Endothelial cell of umbilical vein (primary cell): ENCODE measurements at regions not wholly inside any gene's neighbourhood (a gene's known extent, or its start where the extent isn't known, plus 50 kb on each side); places are given as distances from the start of the nearest gene placed in this dataset.
A peak's percentile ranks its signal among the peaks of the same experiment; 100 is the strongest.

ENCODE experiments used
- BruUV-seq: library from RNA; stranded (reverse); fragments of 400-500 nt; replicated peaks from 2 replicates; lab custom pipeline; 2021; lab: Mats Ljungman, UMichigan
- CTCF ChIA-PET: fragments of 300-600, 350-600 bp; sonication (Branson Sonifier 250); formaldehyde crosslinking; loops from one replicate; lab custom pipeline; 2021; ENCODE audit warnings: antibody characterized with exemption, inconsistent platforms; lab: Charles Lee
- POLR2A ChIA-PET: fragments of 300-600, 350-600 bp; sonication (Branson Sonifier 250); formaldehyde crosslinking; loops from one replicate; lab custom pipeline; 2021; ENCODE audit warnings: antibody characterized with exemption, inconsistent platforms; lab: Charles Lee
- DNase-seq: peaks from one replicate; pipeline ENCODE4 v3.0.0-alpha.2; 2011; ENCODE audit warnings: low read depth, low spot score
- FAIRE-seq: peaks from 2 replicates; lab custom pipeline; 2011; peaks lifted over from hg19 to GRCh38; lab: Jason Lieb, UNC
- H2AFZ ChIP-seq: 2 replicates; pipeline ENCODE4 v1.6.0; 2012; ENCODE audit warnings: low read depth, low read length, control low read depth, inconsistent platforms
- H3K27ac ChIP-seq: 2 replicates; pipeline ENCODE4 v1.5.1; 2011; ENCODE audit warnings: low read depth, mild to moderate bottlenecking, control low read depth, low read length, moderate library complexity; ENCODE audit not compliant: insufficient read depth
- H3K27me3 ChIP-seq, 2 experiments: 2 replicates each; pipeline versions ENCODE4 v1.6.0 to v1.6.1; 2011; ENCODE audit warnings: low read length in 2 of 2, mixed read lengths in 1 of 2; ENCODE audit not compliant: control insufficient read depth in 2 of 2, insufficient read depth in 2 of 2
- H3K36me3 ChIP-seq, 2 experiments: 2 replicates in 1 of 2; 3 replicates in 1 of 2; pipeline ENCODE4 v1.5.1; 2011; ENCODE audit warnings: low read length in 2 of 2, mild to moderate bottlenecking in 1 of 2, moderate library complexity in 1 of 2; ENCODE audit not compliant: control insufficient read depth in 2 of 2, insufficient read depth in 2 of 2; ENCODE audit errors: extremely low read depth in 1 of 2
- H3K4me1 ChIP-seq: 3 replicates; pipeline ENCODE4 v1.5.1; 2011; ENCODE audit warnings: mild to moderate bottlenecking, low read length; ENCODE audit not compliant: control insufficient read depth, insufficient read depth; ENCODE audit errors: extremely low read depth
- H3K4me2 ChIP-seq: 2 replicates; pipeline ENCODE4 v1.6.1; 2011; ENCODE audit warnings: low read length, control low read depth, mixed read lengths; ENCODE audit not compliant: insufficient read depth
- H3K4me3 ChIP-seq, 3 experiments: fragments of 200-600 bp in 1 of 3; sonication (generic), shearing (Covaris generic) in 1 of 3; replicated peaks in 1 of 3; 2 replicates each; pipeline ENCODE4 v1.5.1; 2011 to 2016; ENCODE audit warnings: control low read depth in 3 of 3, low read length in 3 of 3, mild to moderate bottlenecking in 2 of 3, inconsistent platforms in 1 of 3, low read depth in 1 of 3, moderate library complexity in 1 of 3; ENCODE audit not compliant: insufficient read depth in 1 of 3
- H3K79me2 ChIP-seq: 2 replicates; pipeline ENCODE4 v1.6.0; 2012; ENCODE audit warnings: low read length, inconsistent platforms; ENCODE audit not compliant: control insufficient read depth, insufficient read depth
- H3K9ac ChIP-seq: replicated peaks from 2 replicates; pipeline ENCODE3; 2011; ENCODE audit warnings: low read length, control low read depth; ENCODE audit not compliant: insufficient read depth; ENCODE audit errors: extremely low read depth
- H3K9me1 ChIP-seq: replicated peaks from 3 replicates; pipeline ENCODE4 v1.6.0; 2011; ENCODE audit warnings: mild to moderate bottlenecking, low read length; ENCODE audit not compliant: control insufficient read depth, insufficient read depth; ENCODE audit errors: extremely low read depth
- H3K9me3 ChIP-seq: replicated peaks from 2 replicates; pipeline ENCODE4 v1.5.1; 2012; ENCODE audit warnings: low read length, inconsistent platforms; ENCODE audit not compliant: control insufficient read depth, insufficient read depth
- H4K20me1 ChIP-seq: replicated peaks from 2 replicates; pipeline ENCODE3; 2011; ENCODE audit warnings: mild to moderate bottlenecking, low read length; ENCODE audit not compliant: control insufficient read depth, insufficient read depth; ENCODE audit errors: extremely low read depth
- EZH2 ChIP-seq: IDR thresholded peaks from 2 replicates; pipeline ENCODE4 v1.6.1; 2012; ENCODE audit warnings: borderline replicate concordance, low read depth, mild to moderate bottlenecking, moderate library complexity, low read length, inconsistent platforms; ENCODE audit not compliant: severe bottlenecking
- FOS ChIP-seq: IDR thresholded peaks from 2 replicates; pipeline ENCODE4 v1.6.1; 2011; ENCODE audit warnings: mild to moderate bottlenecking, low read length, moderate library complexity, borderline replicate concordance; ENCODE audit not compliant: insufficient read depth
- GATA2 ChIP-seq: IDR thresholded peaks from 2 replicates; pipeline ENCODE4 v1.7.0; 2011; ENCODE audit warnings: low read depth, mild to moderate bottlenecking, moderate library complexity, mixed read lengths, low read length; ENCODE audit not compliant: insufficient read length, insufficient read depth
- JUN ChIP-seq: IDR thresholded peaks from 2 replicates; pipeline ENCODE4 v1.6.1; 2011; ENCODE audit warnings: borderline replicate concordance, low read depth; ENCODE audit not compliant: insufficient read length, insufficient read depth
- MYC ChIP-seq: IDR thresholded peaks from one replicate; pipeline ENCODE4 v1.6.1; 2011; ENCODE audit warnings: mild to moderate bottlenecking, low read depth, low read length
- POLR2A ChIP-seq: IDR thresholded peaks from 2 replicates; pipeline ENCODE4 v1.6.1; 2012; ENCODE audit warnings: low read depth, mild to moderate bottlenecking, control low read depth, low read length
- POLR2AphosphoS5 ChIP-seq: IDR thresholded peaks from 2 replicates; pipeline ENCODE4 v1.6.1; 2012; ENCODE audit warnings: low read depth, mild to moderate bottlenecking, control low read depth, low read length, moderate library complexity; ENCODE audit not compliant: insufficient read depth
- dilution Hi-C: fragments of 300-500 bp; cut with MboI; formaldehyde crosslinking; loops from one replicate; pipeline ENCODE4 v1.15.0; 2019; ENCODE audit warnings: low sequenced_read_pairs; ENCODE audit not compliant: extremely low pct_ligation_motif_present
- intact Hi-C: fragments of 100-400 bp; cut with micrococcal nuclease; formaldehyde crosslinking; loops from one replicate; pipeline ENCODE4 v1.10.0; 2022
- TF ChIP-seq, protein P1 (sequence below), 2 donors: IDR thresholded peaks; 1 replicate in 1 of 2; 2 replicates in 1 of 2; pipeline ENCODE4 v1.5.1; 2011; ENCODE audit warnings: low read length in 2 of 2, mild to moderate bottlenecking in 2 of 2, moderate library complexity in 2 of 2, control low read depth in 1 of 2, inconsistent platforms in 1 of 2, low read depth in 1 of 2; ENCODE audit not compliant: insufficient read depth in 1 of 2; ENCODE audit errors: extremely low read depth in 1 of 2
- TF ChIP-seq, protein P2 (sequence below): IDR thresholded peaks from 2 replicates; pipeline ENCODE4 v1.6.1; 2011; ENCODE audit not compliant: insufficient read depth, insufficient read length

DNA sequence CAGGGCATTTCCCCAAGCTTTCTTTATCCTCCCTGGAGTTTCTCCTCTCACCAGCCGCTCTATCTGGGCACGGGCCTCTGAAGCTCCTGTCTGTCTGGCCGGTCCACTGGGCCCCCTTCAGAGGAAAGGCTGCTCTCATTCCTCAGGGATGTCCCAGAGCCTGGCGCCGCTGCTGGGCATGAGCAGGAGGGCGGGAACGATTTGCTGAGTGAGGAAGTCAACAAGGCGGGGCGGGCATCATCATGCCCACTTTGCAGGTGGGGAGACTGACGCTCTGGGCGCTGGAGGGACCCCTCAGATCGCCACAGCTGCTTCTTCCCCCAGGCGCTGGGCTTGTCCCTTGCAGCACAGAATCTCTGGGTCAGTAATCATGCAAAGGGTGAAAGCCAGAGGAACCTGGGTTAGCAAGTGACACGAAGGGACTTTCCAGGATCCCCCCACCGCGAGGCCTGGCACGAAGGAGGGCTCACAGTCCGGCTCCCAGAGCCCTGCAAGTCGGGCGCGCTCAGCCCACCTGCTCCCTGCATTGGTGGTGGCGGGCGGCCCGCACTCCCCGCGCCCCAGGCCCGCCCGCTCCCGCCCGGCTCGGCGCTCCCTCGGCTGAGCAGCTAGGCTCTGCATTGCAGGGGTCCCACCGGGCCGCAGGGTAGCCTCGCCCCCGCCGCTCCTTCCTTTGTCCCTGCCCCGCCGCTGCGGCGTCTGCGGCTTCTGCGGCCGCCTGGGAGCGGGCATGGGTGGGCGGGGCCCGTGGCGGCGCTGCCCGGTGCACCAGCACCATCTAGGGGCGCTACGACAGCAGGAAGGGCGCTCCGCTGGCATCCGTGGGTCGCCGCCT is 157.8 kb downstream of the CYRIA start:
- no peak overlapping the region for H3K27ac ChIP-seq
- ChIA-PET POLR2A (no interaction called here), CTCF (interaction anchor here (0.8 to 2.4 kb wide), 11 partner anchors 17 to 875 kb away, joined by 3 to 14 read pairs (median 4); partner anchors contain the start of gene MYCN)
- FAIRE-seq (peak; percentile 40), DNase-seq (peak; percentile 39)
- H3K79me2 ChIP-seq: no peaks in the 10 kb centered on the region
- H3K9me1 ChIP-seq: no peaks in the 10 kb centered on the region
- intact Hi-C loops: loop anchor here (1.0 to 5.0 kb wide), 4 partner anchors 567 to 1929 kb away; partner anchors contain the start of gene MYCN
- no TSS peak for BruUV-seq
- peak overlapping the region in 1 of 3 experiments; percentile 16 for H3K4me3 ChIP-seq
- H3K4me1 ChIP-seq: no peaks in the 10 kb centered on the region
- H3K4me2 ChIP-seq: peak overlapping the region; percentile 29
- peaks cover 19 to 27% of the 10 kb centered on the region in 2 experiments for H3K27me3 ChIP-seq
- H4K20me1 ChIP-seq: no peaks in the 10 kb centered on the region
- peak overlapping the region; percentile 61 for H2AFZ ChIP-seq
- H3K36me3 ChIP-seq: no peaks in the 10 kb centered on the region
- H3K9me3 ChIP-seq: no peaks in the 10 kb centered on the region
- dilution Hi-C loops: no loop called here
- H3K9ac ChIP-seq: no peak overlapping the region
- TF ChIP-seq, protein P1, sequence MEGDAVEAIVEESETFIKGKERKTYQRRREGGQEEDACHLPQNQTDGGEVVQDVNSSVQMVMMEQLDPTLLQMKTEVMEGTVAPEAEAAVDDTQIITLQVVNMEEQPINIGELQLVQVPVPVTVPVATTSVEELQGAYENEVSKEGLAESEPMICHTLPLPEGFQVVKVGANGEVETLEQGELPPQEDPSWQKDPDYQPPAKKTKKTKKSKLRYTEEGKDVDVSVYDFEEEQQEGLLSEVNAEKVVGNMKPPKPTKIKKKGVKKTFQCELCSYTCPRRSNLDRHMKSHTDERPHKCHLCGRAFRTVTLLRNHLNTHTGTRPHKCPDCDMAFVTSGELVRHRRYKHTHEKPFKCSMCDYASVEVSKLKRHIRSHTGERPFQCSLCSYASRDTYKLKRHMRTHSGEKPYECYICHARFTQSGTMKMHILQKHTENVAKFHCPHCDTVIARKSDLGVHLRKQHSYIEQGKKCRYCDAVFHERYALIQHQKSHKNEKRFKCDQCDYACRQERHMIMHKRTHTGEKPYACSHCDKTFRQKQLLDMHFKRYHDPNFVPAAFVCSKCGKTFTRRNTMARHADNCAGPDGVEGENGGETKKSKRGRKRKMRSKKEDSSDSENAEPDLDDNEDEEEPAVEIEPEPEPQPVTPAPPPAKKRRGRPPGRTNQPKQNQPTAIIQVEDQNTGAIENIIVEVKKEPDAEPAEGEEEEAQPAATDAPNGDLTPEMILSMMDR (IDR thresholded peaks at IDR 0.05; ENCODE audit: extremely low read depth in 1 of 2, insufficient read depth in 1 of 2, low read depth in 1 of 2, low read length in 2 of 2): peak; percentile 47 to 80
- no peak for TF ChIP-seq MYC
- TF ChIP-seq POLR2AphosphoS5: no peak

DNA sequence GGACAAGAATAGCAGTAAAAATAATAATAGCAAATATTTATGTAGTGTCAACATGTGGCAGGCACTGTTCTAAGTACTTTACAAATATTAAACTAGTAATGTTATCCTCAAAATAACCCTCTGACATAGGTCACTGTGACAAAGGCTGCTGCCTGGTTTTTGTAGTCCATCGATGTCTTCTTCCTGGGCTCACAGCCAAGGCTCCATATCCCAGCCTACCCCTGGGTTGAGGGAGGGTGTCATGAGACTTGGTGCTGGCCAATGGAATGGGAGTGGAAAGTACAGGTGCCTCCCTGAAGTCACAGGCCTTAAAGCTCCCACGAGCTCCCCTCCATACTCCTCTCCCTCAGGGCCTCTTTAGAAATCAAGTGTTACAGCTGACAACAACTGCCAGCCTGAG is 159.3 kb downstream of the CYRIA start:
- Histone ChIP-seq H3K27me3 (peaks cover 19 to 24% of the 10 kb centered on the region in 2 experiments), H3K9me3 (no peaks in the 10 kb centered on the region), H3K9ac (no peak overlapping the region), H3K79me2 (no peaks in the 10 kb centered on the region), H3K4me2 (no peak overlapping the region), H3K36me3 (no peaks in the 10 kb centered on the region), H3K4me1 (no peaks in the 10 kb centered on the region), H2AFZ (no peak overlapping the region), H3K27ac (no peak overlapping the region), H3K4me3 (no peak overlapping the region), H4K20me1 (no peaks in the 10 kb centered on the region), H3K9me1 (no peaks in the 10 kb centered on the region)
- DNase-seq: no peak
- dilution Hi-C loops: no loop called here
- POLR2A ChIA-PET: no interaction called here
- no peak for FAIRE-seq
- intact Hi-C loops: loop anchor here (5.0 kb wide), 2 partner anchors 754 to 1931 kb away; no protein-coding TSS in a partner anchor
- TF ChIP-seq, protein P2, sequence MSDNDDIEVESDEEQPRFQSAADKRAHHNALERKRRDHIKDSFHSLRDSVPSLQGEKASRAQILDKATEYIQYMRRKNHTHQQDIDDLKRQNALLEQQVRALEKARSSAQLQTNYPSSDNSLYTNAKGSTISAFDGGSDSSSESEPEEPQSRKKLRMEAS: no peak
- TF ChIP-seq FOS (no peak), POLR2A (no peak), JUN (no peak), GATA2 (no peak), EZH2 (no peak), MYC (no peak), POLR2AphosphoS5 (no peak)
- TF ChIP-seq, protein P1 (IDR thresholded peaks at IDR 0.05; ENCODE audit: extremely low read depth in 1 of 2, insufficient read depth in 1 of 2, low read depth in 1 of 2, low read length in 2 of 2): no peak
- CTCF ChIA-PET: interaction anchor here (1.4 to 1.9 kb wide), 2 partner anchors 567 to 874 kb away, joined by 4 to 14 read pairs; no protein-coding TSS in a partner anchor
- no TSS peak for BruUV-seq
